Progenitor cell of endocrine pancreas (in vitro differentiated cells): ENCODE measurements at regions not wholly inside any gene's neighbourhood (a gene's known extent, or its start where the extent isn't known, plus 50 kb on each side); places are given as distances from the start of the nearest gene placed in this dataset.

Source experiments
- DNase-seq: peaks from one replicate; pipeline ENCODE4 v3.0.0; 2021; ENCODE audit warnings: low spot score; ENCODE audit not compliant: unreplicated experiment
- H3K27ac Mint-ChIP-seq: 2 replicates; pipeline ENCODE4 v1.8.0; 2021; ENCODE audit warnings: mild to moderate bottlenecking, moderate library complexity, mixed read lengths
- H3K27me3 Mint-ChIP-seq: 2 replicates; pipeline ENCODE4 v1.8.0; 2021; ENCODE audit warnings: mixed read lengths
- H3K36me3 Mint-ChIP-seq: 2 replicates; pipeline ENCODE4 v1.8.0; 2022; ENCODE audit warnings: mixed read lengths; ENCODE audit not compliant: insufficient read depth
- H3K4me1 Mint-ChIP-seq: 2 replicates; pipeline ENCODE4 v1.8.0; 2021; ENCODE audit warnings: low read depth, mixed read lengths
- H3K4me3 Mint-ChIP-seq: 2 replicates; pipeline ENCODE4 v1.8.0; 2021; ENCODE audit warnings: low read depth, mild to moderate bottlenecking, moderate library complexity, mixed read lengths
- H3K9me3 Mint-ChIP-seq: 2 replicates; pipeline ENCODE4 v1.8.0; 2021; ENCODE audit warnings: low read depth, mixed read lengths
- TF ChIP-seq, protein P1 (sequence below): fragments of 200-600 bp; sonication (generic); IDR thresholded peaks from one replicate; pipeline ENCODE4 v1.5.0; 2021; ENCODE audit warnings: antibody characterized with exemption, mild to moderate bottlenecking; ENCODE audit not compliant: unreplicated experiment

DNA sequence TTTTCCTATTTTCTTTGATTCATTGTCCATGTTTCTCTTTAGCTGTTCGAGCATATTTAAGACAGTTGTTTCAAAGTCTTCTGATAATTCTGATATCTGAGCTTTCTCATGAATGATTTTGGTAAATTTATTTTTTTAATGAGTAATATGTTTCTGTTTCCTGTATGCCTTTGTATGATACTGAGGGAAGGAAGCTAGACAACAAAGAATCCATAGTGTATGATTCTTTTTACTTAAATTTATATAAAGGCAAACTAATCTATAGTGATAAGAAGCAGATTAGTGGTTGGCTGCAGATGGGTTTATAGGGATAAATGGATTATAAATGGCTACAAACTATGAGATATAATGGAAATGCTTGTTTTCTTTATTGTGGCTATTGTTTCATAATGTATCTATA lies 352.7 kb upstream of the CDH2 start:
- Mint-ChIP-seq H3K9me3 (no peaks in the 10 kb centered on the region), H3K27ac (no peak overlapping the region), H3K4me3 (no peak overlapping the region), H3K36me3 (no peaks in the 10 kb centered on the region), H3K4me1 (peaks cover 7% of the 10 kb centered on the region), H3K27me3 (no peaks in the 10 kb centered on the region)
- TF ChIP-seq, protein P1, sequence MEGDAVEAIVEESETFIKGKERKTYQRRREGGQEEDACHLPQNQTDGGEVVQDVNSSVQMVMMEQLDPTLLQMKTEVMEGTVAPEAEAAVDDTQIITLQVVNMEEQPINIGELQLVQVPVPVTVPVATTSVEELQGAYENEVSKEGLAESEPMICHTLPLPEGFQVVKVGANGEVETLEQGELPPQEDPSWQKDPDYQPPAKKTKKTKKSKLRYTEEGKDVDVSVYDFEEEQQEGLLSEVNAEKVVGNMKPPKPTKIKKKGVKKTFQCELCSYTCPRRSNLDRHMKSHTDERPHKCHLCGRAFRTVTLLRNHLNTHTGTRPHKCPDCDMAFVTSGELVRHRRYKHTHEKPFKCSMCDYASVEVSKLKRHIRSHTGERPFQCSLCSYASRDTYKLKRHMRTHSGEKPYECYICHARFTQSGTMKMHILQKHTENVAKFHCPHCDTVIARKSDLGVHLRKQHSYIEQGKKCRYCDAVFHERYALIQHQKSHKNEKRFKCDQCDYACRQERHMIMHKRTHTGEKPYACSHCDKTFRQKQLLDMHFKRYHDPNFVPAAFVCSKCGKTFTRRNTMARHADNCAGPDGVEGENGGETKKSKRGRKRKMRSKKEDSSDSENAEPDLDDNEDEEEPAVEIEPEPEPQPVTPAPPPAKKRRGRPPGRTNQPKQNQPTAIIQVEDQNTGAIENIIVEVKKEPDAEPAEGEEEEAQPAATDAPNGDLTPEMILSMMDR = no peak
- no peak for DNase-seq

DNA sequence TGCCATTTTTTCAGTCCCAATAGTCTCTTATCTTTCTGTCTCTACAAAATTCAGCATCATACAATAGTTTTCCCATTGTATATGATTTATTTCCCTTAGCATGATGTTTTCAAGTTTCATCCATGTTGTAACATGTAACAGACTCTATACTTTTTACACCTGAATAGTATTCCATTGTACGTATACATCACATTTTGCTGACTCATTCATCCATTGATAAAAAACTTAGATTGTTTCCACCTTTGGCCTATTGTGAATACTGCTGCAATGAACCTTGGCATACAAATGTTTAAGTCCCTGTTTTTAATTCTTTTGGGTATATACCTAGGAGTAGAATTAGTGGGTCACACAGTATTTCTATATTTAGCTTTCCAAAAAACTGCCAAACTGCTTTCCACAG lies 349.3 kb upstream of the CDH2 start:
- TF ChIP-seq, protein P1 = no peak
- Mint-ChIP-seq H3K4me1 (peaks cover 11% of the 10 kb centered on the region), H3K27me3 (no peaks in the 10 kb centered on the region), H3K9me3 (no peaks in the 10 kb centered on the region), H3K27ac (no peak overlapping the region), H3K36me3 (no peaks in the 10 kb centered on the region), H3K4me3 (no peak overlapping the region)
- DNase-seq = no peak

DNA sequence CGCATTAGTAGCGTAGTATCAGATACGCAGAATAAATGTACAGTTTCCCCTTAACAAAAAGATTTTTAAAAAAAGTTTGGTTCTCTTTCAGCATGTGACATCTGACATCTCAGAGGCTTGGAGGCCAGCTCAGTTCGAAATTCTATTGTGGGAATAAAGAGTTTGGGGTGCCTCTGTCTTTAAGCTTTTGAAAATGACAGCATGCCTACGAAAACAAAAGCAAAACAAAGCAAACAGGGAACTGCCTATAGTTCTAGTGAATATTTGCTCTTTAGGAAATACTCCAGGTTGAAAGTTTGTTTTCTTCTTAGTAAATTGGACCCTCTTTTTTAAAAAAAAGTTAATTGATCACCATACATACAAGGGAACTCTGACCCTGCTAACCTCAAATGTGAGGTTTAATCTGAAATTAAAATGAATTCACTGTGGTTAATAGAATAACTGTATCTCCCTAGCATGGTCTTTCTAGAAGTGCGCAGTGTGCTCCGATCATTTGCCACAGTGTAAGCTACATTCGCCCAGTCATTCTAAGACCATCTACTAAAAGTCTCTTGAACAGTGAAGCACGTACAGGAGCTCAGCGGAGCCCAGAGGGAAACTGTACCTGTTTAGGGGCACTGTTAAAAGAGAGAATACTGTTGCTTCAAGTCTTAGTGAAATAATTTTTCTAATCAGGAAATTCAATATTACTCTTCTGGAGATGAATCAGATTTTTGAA lies 347.0 kb upstream of the CDH2 start:
- H3K4me1 Mint-ChIP-seq = peaks cover 11% of the 10 kb centered on the region
- no peak overlapping the region for H3K27ac Mint-ChIP-seq
- H3K4me3 Mint-ChIP-seq = no peak overlapping the region
- TF ChIP-seq, protein P1 = no peak
- no peaks in the 10 kb centered on the region for H3K36me3 Mint-ChIP-seq
- no peaks in the 10 kb centered on the region for H3K9me3 Mint-ChIP-seq
- no peaks in the 10 kb centered on the region for H3K27me3 Mint-ChIP-seq
- no peak for DNase-seq

DNA sequence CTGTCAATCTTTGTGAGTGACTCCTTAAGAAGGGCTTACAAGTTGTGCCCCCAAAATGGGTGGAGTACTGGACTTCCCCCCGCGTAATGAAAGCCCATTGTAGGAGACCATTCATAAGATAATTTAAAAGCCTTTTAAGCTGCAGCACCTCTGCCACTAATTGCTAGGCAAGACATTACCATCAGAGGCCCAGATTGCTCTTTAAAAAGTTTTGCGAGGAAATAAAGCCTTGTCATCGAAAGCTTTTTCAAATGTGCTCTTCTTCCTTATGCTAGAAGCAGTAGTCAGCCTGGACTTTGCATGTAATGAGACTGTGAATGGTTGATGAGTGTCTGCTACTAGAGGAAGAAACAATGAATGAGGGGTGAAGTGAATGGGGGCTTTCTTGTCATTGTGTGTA lies 345.3 kb upstream of the CDH2 start:
- Mint-ChIP-seq H3K4me1 (peaks cover 11% of the 10 kb centered on the region), H3K36me3 (no peaks in the 10 kb centered on the region), H3K27me3 (no peaks in the 10 kb centered on the region), H3K27ac (no peak overlapping the region), H3K9me3 (no peaks in the 10 kb centered on the region), H3K4me3 (no peak overlapping the region)
- TF ChIP-seq, protein P1 = no peak
- no peak for DNase-seq

DNA sequence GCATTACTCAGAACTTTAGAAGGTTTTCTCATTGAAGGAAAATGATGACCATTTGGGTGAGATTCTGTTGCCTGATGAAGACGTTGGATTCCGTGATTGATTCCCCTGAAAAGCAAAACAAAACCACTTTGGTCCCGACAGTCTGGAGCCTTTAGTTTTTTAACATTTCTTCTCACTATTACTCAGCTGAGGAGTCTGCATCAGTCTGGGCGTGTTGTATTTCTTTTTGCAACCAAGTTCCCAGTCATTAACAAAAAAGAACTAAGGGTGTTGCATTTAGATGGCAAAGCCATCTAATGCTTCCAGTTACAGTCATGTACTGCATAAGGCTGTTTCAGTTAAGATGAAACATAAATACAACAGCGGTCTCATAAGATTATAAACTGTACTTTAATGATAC lies 343.1 kb upstream of the CDH2 start:
- TF ChIP-seq, protein P1 = no peak
- no peak overlapping the region for H3K27ac Mint-ChIP-seq
- peaks cover 8% of the 10 kb centered on the region for H3K4me1 Mint-ChIP-seq
- no peaks in the 10 kb centered on the region for H3K27me3 Mint-ChIP-seq
- no peak overlapping the region for H3K4me3 Mint-ChIP-seq
- no peaks in the 10 kb centered on the region for H3K36me3 Mint-ChIP-seq
- no peaks in the 10 kb centered on the region for H3K9me3 Mint-ChIP-seq
- DNase-seq = no peak
